ENCODE measurements at regions not wholly inside any gene's neighbourhood (a gene's known extent, or its start where the extent isn't known, plus 50 kb on each side); places are given as distances from the start of the nearest gene placed in this dataset.
A peak's percentile ranks its signal among the peaks of the same experiment; 100 is the strongest.

GRCh38 chr11:116641561-116642045, 131.2 kb downstream of the BUD13 start:
- DNase-seq, result peak; percentile 45

GRCh38 chr11:116640641-116641402, 132.0 kb downstream of the BUD13 start:
- no peak for DNase-seq

- no peak for DNase-seq
These were observed 134.3 kb downstream of the BUD13 start for GRCh38 chr11:116638463-116638862.

GRCh38 chr11:116637766-116638165, 135.0 kb downstream of the BUD13 start:
- DNase-seq, result peak; percentile 15

- no peak for DNase-seq
These were observed 136.4 kb downstream of the BUD13 start for GRCh38 chr11:116636341-116636929.

GRCh38 chr11:116631201-116631600, 141.6 kb downstream of the BUD13 start:
- no peak for DNase-seq

GRCh38 chr11:116618461-116618860, 154.3 kb downstream of the BUD13 start:
- no peak for DNase-seq

- no peak for DNase-seq
These were observed 157.4 kb downstream of the BUD13 start for GRCh38 chr11:116615211-116615865.

- DNase-seq, result no peak
These were observed 158.2 kb downstream of the BUD13 start for GRCh38 chr11:116614306-116615210.

GRCh38 chr11:116613206-116613875, 159.4 kb downstream of the BUD13 start:
- no peak for DNase-seq

- DNase-seq, result no peak
These were observed 160.7 kb downstream of the BUD13 start for GRCh38 chr11:116611998-116612620.

- DNase-seq, result peak; percentile 39
These were observed 162.6 kb downstream of the BUD13 start for GRCh38 chr11:116610190-116610589.

- no peak for DNase-seq
These were observed 165.8 kb downstream of the BUD13 start for GRCh38 chr11:116607027-116607426.

GRCh38 chr11:116605543-116606459, 167.0 kb downstream of the BUD13 start:
- no peak for DNase-seq

GRCh38 chr11:116603728-116604323, 169.0 kb downstream of the BUD13 start:
- no peak for DNase-seq

GRCh38 chr11:116602637-116602942, 170.2 kb downstream of the BUD13 start:
- no peak for DNase-seq

GRCh38 chr11:116601814-116602636, 170.8 kb downstream of the BUD13 start:
- DNase-seq, result peak; percentile 11

- no peak for DNase-seq
These were observed 171.9 kb downstream of the BUD13 start for GRCh38 chr11:116600930-116601329.

GRCh38 chr11:116598556-116598955, 174.2 kb downstream of the BUD13 start:
- DNase-seq, result no peak

All from DMS153 (cell line).